ENCODE measurements at regions not wholly inside any gene's neighbourhood (a gene's known extent, or its start where the extent isn't known, plus 50 kb on each side); places are given as distances from the start of the nearest gene placed in this dataset.

DNA sequence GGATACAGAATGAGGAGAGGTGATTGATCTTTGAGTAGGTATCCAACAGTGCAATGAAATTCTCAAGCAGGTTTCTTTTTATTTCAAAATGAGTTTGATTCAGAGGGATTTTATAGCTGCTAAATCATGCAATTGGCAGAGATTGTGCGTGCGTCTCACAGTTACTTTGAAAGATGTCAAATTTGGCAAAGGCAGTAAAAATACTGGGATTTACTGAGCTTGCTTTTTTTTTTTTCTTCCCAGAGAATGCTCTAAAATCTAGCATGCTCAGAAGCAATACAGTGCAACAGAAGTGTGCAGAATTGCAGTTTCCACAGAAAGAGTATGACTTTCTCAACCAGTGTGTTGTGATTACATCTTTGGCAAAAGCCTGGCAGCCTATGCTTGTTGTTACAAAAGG, 410.7 kb upstream of the GOT2 start:
- TF ChIP-seq, protein P1, sequence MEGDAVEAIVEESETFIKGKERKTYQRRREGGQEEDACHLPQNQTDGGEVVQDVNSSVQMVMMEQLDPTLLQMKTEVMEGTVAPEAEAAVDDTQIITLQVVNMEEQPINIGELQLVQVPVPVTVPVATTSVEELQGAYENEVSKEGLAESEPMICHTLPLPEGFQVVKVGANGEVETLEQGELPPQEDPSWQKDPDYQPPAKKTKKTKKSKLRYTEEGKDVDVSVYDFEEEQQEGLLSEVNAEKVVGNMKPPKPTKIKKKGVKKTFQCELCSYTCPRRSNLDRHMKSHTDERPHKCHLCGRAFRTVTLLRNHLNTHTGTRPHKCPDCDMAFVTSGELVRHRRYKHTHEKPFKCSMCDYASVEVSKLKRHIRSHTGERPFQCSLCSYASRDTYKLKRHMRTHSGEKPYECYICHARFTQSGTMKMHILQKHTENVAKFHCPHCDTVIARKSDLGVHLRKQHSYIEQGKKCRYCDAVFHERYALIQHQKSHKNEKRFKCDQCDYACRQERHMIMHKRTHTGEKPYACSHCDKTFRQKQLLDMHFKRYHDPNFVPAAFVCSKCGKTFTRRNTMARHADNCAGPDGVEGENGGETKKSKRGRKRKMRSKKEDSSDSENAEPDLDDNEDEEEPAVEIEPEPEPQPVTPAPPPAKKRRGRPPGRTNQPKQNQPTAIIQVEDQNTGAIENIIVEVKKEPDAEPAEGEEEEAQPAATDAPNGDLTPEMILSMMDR (conservative IDR thresholded peaks at IDR 0.05; ENCODE audit: low read depth, low read length): no peak
- TF ChIP-seq EZH2 (IDR thresholded peaks at IDR 0.05; ENCODE audit: low read length, unreplicated experiment): no peak
- TF ChIP-seq EZH2phosphoT487 (IDR thresholded peaks at IDR 0.05; ENCODE audit: borderline replicate concordance, low read length): no peak

Measured in PC-3 (cell line).